Cardiac septum (tissue), 1 donor: ENCODE measurements at regions not wholly inside any gene's neighbourhood (a gene's known extent, or its start where the extent isn't known, plus 50 kb on each side); places are given as distances from the start of the nearest gene placed in this dataset.

Experiments
- DNase-seq: peaks from one replicate; pipeline ENCODE4 v3.0.0-alpha.2; 2020; ENCODE audit warnings: low spot score
- intact Hi-C: fragments of 100-400 bp; cut with DNase I; formaldehyde crosslinking; loops from one replicate; pipeline ENCODE4 v1.14.0; 2022
- donor health status: DM: no; HTN: no; CAD: no.

DNA sequence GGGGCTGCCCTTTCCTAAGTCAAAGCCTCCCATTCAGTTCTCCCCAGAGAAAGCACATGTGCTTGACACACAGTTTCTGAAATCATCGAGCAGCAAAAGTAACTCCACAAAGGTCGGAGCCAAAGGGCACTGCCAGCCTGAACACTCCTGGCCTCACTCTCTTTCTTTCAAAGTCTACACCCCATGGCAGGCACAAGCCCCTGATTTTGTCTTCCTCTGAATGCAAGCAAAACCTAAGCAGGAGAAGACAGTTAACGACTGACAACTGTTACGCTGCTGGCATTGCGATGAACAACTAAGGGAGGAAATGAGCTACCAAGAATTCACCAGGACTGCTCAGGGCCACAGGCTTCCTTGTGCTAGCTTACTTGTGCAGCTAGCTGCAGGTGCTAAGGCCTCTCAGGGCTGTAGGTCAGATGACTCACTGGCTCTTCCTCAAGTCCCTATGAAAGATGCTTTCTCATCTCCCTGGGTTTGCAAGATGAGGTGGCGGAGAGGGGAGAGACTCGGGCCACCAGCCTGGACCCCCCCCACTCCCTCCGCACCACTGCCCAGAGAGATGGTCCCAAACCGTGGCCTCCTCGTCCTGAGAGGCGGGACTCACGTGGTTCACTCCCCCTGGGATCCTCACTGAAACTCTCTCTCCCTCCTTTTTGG, 208.2 kb downstream of the DLL1 start:
- intact Hi-C loops: no loop called here
- DNase-seq: peak; percentile 46

DNA sequence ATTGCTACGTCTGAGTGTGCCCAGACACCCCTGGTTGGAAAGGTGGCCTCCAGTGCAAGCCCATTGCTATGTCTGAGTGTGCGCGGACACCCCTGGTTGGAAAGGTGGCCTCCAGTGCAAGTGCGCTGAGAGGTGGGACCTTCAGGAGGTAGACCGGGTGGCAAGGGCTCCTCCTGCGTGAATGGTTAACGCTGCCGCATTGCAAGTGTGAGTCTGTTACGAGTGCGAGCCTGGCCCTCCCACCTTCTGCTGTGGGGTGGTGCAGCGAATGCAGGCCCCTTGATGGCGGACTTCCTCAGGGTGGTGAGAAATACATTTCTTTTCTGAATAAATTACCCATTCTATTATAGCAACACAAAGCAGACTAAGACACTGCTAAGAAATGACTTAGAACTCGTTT, 208.8 kb downstream of the DLL1 start:
- intact Hi-C loops: no loop called here
- peak; percentile 36 for DNase-seq

DNA sequence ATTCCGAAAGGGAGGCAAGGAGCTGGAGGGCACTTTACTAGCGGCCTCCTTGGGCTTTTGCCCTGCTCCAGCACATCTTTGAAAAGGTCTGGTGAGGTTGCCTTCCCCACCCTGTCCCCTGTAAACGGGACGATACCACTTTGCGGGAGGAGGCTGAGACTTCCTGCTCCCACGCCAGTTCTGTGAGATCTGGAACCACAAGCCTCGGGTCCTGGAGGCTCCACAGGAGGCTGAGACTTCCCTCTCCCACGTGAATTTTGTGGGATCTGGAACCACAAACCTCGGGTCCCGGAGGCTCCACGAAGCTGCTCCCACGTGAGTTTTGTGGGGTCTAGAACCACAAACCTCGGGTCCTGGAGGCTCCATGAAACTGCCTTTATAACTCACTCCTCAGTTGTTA, 209.3 kb downstream of the DLL1 start:
- intact Hi-C loops: no loop called here
- no peak for DNase-seq

DNA sequence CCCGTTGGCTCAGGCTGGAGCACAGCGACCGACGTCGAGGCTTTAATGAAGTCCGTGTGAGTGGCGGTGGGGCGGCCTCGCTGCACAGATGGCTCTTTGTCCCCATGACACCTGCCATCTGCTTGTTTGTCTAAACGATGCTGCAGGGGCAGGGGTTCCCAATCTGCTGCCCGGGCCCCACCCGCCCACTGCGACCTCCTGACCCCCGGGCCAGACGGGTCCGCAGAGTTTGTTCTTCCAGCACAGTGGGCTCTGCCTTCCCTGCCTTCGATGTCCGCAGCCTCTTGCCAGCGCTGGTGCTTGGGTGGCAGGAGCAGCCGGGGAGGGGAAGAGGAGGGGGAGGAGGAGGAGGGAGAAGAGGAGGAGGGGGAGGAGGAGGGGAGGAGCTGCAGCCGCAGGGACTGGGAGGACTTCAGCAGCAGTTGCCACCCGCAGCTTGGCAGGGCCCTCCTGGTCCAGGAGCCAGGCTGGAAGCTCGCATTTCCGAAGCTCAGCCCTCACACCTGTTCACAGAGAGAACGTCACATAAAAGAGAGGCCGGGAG, 210.0 kb downstream of the DLL1 start:
- DNase-seq: peak; percentile 63
- intact Hi-C loops: no loop called here

- peak; percentile 50 for DNase-seq
- intact Hi-C loops: no loop called here
Measured at GRCh38 chr6:170080169-170080827, 210.6 kb downstream of the DLL1 start.

- intact Hi-C loops: no loop called here
- peak; percentile 63 for DNase-seq
Measured at GRCh38 chr6:170076466-170077165, 214.3 kb downstream of the DLL1 start.

GRCh38 chr6:170075659-170076223, 215.1 kb downstream of the DLL1 start:
- intact Hi-C loops: no loop called here
- DNase-seq: peak; percentile 63

DNA sequence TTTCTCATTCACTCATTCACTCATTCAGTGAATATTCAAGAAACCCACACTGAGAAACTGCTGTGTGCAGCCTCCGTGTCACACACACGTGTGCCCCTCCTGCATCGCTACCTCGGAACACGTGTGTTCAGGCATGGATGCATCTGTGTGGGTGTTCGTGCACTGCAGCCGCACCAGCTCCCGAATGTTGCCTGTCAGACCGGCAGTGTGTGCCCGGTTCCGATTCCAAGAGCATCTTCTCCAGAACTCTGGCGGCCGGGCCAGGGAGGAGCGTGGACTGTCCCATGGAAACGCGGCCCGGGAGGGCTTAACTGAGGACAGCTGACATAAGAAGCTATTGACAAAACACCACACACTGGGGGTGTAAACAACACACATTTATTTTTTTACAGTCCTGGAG, 216.0 kb downstream of the DLL1 start:
- DNase-seq: no peak
- intact Hi-C loops: no loop called here

GRCh38 chr6:170074435-170074834, 216.4 kb downstream of the DLL1 start:
- DNase-seq: peak; percentile 58
- intact Hi-C loops: no loop called here

- intact Hi-C loops: no loop called here
- peak; percentile 44 for DNase-seq
Measured at GRCh38 chr6:170073846-170074245, 217.0 kb downstream of the DLL1 start.

- peak; percentile 31 for DNase-seq
- intact Hi-C loops: no loop called here
Measured at GRCh38 chr6:170072246-170072645, 218.6 kb downstream of the DLL1 start.

- intact Hi-C loops: no loop called here
- no peak for DNase-seq
Measured at GRCh38 chr6:170069611-170070010, 221.3 kb downstream of the DLL1 start.

DNA sequence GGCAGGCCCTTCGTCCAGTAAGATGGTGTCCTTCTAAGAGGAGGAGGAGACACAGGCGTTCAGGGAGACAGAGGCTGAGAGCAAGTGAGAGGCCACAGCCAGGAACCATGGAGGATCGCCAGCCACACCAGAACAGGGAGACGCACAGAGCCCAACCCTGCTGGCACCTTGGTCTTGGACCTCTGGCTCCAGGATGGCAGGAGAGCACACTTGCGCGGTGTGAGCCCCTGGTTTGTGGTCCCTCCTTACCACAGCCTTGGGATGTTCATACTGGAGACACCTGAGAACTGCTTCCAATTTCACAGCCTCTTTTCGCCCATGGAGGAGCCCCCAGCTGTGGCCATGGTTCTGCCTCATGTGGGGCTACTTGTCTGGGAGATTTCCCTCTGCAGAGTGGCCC, 222.4 kb downstream of the DLL1 start:
- intact Hi-C loops: no loop called here
- DNase-seq: peak; percentile 68

DNA sequence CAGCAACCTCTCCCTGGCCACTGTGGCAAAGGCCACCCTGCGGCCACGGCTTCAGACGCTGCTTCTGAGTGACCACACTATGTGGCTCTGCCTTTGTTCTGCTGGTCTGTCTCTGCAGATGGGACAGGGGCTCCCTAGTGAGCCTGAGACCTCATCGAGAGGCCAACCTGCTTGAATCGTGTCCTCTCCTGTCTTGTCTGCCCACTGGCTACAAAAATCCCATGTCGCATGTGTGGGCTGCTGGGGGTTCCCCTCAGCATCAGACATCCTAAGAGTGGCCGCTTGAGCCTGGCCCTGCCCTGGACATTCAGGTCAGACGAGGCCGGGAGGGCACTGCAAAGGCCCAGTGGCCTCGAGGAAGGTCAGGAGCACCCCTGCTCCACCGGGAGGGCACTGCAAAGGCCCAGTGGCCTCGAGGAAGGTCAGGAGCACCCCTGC, 222.9 kb downstream of the DLL1 start:
- DNase-seq: peak; percentile 58
- intact Hi-C loops: no loop called here

GRCh38 chr6:170067181-170067641, 223.7 kb downstream of the DLL1 start:
- peak; percentile 33 for DNase-seq
- intact Hi-C loops: no loop called here

- DNase-seq: peak; percentile 64
- intact Hi-C loops: no loop called here
Measured at GRCh38 chr6:170066679-170067078, 224.2 kb downstream of the DLL1 start.

DNA sequence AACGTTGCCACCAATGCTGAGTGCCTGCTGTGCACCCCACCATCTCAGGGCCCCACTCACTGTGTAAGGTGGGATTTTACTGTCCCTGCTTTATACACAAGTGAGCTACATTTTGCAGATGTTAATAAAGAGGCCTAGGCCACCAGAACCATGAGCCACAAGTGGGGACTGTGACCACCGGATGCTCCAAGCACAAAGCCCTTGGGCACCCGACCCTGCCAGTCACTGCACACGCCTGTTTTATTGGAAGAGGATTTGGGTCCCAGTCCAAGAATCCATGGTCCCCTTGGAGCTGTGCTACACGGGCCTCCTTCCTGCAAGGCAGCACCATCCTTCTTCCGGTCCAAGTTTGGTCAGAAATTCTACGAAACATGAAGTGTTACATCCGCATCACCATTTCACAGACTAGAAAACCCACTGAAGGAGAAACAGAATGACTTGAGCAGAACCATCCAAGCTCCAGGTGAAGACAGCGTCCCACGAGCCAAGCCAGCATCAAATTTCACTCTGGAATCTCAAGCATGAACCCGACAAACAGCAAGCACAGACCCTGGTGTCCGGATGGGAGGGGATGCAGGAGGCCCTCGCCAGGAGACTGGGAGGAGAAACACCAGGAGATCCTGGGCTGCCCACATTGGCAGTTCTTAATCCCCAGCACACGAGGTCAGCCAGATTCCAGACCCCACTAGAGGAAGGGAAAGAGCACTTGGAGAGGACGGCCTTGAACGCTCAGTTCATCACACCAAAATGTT, 226.9 kb downstream of the DLL1 start:
- DNase-seq: peak; percentile 71
- intact Hi-C loops: no loop called here

- peak; percentile 69 for DNase-seq
- intact Hi-C loops: no loop called here
Measured at GRCh38 chr6:170063431-170063830, 227.4 kb downstream of the DLL1 start.

- intact Hi-C loops: no loop called here
- DNase-seq: no peak
Measured at GRCh38 chr6:170062915-170063241, 228.0 kb downstream of the DLL1 start.
